HG02973 (cell line): ENCODE measurements at regions not wholly inside any gene's neighbourhood (a gene's known extent, or its start where the extent isn't known, plus 50 kb on each side); places are given as distances from the start of the nearest gene placed in this dataset.
"Not testable (repeated sequence)": the region's sequence is repeated elsewhere in the genome, so short reads cannot be mapped to it uniquely, and the experiment has no call there.

Experiments
- ATAC-seq: cut with Tn5 transposase; IDR thresholded peaks from one replicate; pipeline ENCODE4 v1.9.1; 2021; ENCODE audit warnings: moderate library complexity; ENCODE audit not compliant: unreplicated experiment

GRCh38 chr4:97027728-97028410 lies 1115.4 kb downstream of the STPG2 start:
- ATAC-seq: no peak

GRCh38 chr4:97028785-97029184 lies 1114.5 kb downstream of the STPG2 start:
- no peak for ATAC-seq

DNA sequence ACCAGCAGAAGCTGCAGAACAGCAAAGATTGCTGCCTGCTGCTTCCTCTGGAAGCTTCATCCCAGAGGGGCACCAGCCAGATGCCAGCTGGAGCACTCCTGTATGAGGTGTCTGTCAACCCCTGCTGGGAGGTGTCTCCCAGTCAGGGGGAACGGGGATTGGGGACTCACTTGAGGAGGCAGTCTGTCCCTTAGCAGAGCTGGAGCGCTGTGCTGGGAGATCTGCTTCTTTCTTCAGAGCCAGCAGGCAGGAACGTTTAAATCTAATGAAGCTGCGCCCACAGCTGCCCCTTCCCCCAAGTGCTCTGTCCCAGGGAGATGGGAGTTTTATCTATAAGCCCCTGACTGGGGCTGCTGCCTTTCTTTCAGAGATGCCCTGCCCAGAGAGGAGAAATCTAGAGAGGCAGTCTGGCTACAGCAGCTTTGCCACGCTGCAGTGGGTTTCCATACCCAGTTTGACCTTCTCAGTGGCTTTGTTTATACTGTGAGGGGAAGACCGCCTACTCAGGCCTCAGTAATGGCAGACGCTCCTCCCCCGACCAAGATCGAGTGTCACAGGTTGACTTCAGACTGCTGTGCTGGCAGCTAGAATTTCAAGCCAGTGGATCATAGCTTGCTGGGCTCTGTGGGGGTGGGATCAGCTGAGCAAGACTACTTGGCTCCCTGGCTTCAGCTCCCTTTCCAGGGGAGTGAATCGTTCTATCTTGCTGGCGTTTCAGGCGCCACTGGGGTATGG lies 1105.7 kb downstream of the STPG2 start:
- ATAC-seq: not testable (repeated sequence)

GRCh38 chr4:97038146-97038516 lies 1105.1 kb downstream of the STPG2 start:
- ATAC-seq: no peak

DNA sequence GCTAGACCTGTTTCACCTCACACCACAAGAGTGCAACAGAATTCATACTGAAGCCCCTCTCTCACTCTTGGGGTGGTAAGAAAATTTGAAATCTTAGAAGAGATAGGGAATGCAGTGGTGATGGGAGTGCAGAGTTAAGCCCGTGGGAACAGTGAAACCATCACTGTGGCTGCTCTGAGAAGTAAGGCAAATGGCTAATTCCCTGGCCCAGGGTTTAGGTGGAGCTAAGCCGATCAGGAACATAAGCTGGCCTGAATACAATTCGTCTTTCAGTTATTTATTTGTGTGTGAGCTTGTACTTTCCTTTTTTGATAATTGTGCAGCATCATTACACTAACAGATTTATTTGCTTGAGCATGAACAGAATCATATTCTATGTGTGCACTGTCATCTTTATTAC lies 1070.6 kb downstream of the STPG2 start:
- no peak for ATAC-seq

GRCh38 chr4:97073194-97073593 lies 1070.1 kb downstream of the STPG2 start:
- no peak for ATAC-seq

- ATAC-seq: no peak
Measured at GRCh38 chr4:97074531-97074930, 1068.7 kb downstream of the STPG2 start.

GRCh38 chr4:97081951-97082350 lies 1061.3 kb downstream of the STPG2 start:
- ATAC-seq: no peak

DNA sequence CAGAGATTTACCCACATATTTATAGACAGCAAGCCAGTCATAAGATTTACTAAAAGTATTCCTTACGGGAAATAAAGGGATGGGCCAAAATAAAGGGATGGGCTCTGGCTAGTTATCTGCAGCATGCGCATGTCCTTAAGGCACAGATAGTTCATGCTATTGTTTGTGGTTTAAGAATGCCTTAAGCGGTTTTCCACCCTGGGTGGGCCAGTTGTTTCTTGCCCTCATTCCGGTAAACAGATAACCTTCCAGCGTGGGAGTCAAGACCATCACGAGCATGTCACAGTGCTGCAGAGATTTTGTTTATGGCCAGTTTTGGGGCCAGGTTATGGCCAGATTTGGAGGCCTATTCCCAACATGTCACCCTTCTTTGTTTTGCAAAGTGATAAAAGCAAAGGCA lies 1046.2 kb downstream of the STPG2 start:
- ATAC-seq: not testable (repeated sequence)

GRCh38 chr4:97101171-97101570 lies 1042.1 kb downstream of the STPG2 start:
- not testable (repeated sequence) for ATAC-seq

- no peak for ATAC-seq
Measured at GRCh38 chr4:97103252-97103651, 1040.0 kb downstream of the STPG2 start.

DNA sequence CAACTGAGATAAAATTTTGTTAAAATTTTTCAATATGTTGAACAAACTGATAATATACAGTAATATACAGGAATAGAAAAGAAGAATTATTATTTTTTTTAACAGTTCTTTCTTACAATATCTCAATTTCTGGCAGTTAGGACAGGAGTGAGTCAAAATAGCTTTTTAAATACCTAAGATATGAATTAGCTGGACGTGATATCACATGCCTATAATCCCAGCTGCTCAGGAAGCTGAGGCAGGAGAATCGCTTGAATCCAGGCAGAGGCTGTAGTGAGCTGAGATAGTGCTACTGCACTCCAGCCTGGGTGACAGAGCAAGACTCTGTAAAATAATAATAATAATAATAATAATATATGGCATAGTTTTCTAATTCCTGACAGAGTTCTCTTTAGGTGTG lies 1039.3 kb downstream of the STPG2 start:
- no peak for ATAC-seq

DNA sequence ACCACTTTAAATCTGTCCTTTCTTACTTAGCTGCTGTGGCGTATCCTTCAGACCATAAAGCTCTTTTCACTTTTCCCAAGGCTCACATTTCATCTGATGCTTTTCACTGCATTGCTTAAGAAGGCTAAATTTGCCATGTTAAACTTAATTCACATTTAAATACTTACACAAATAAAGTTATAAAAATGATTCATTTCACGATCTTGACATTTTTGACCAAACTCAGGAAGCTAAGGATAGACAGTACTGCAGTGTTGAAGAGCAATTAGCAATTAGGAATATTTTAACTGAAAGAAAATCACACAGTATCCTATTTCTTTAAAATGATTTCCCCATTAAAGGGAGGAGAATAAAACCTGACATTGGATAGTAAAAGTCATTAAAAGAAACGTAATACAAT lies 1038.6 kb downstream of the STPG2 start:
- ATAC-seq: no peak

DNA sequence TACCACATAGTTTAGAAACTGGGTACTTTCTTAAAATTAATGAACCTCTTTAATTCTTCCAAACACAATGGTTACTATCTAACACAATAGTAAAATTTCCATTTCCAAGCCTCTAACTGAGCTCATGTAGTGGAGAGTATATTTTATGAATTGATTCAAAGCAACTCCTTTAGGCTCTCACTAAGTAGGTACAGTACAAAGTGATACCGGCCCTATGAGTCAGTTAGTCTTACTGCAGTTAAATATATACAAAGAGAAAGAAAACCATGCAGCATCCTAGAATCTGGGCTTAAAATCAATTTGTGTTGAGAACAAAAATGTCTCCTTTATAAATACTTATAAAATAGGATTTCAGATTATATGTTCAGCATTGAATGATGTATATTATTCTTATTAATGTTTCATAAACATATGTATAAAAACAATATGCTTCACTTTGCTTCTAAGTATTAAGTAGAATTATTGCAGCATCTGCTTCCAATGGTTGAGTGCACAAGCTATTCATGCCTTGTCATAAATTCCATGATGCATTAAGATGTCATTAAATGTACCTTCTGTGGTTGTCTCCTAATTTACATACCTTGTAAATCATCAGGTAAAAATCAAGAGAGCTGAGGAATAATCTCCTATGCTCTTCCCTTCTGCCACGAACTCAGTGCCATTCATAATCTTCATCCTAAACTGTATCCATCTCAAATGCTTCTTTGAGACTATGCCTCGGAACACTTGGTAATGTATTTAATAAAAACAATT lies 1037.8 kb downstream of the STPG2 start:
- ATAC-seq: no peak

DNA sequence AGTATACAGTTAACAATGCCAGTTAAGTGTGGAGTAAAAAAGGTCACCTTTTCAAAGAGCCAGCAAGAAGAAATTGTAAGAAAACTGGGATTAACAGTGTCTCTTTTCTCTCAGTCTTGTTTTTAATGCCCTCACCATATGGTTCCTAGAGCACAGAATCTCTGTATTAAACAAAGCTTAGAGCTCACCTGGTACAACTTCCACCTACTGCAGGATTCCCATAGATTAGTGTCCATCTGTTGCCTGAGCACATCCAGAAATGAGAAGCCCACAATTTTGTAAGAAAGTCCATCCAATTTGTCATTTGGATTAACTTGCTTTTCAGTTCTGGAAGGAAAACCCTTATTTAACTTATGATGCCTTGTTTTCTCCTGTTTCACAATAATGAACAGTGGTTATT lies 1037.1 kb downstream of the STPG2 start:
- no peak for ATAC-seq

DNA sequence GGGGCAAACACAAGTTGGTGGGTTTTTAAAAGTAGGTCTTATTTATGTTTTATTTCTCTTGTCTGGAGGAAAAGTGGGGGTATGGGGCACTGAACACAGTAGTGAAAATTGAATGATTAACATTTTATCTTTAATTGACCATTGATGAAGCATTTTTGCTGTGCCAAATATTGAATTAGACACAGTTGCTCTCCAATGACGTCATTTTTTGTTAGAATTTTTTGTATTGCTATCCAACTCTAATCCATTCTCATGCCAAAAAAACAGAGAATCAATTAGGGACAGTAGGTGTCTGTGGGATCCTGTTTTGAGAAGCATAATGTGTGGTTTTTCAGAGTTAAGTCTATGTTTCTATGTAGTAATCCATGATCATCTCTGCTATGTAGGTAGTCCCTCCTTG lies 1032.8 kb downstream of the STPG2 start:
- no peak for ATAC-seq

DNA sequence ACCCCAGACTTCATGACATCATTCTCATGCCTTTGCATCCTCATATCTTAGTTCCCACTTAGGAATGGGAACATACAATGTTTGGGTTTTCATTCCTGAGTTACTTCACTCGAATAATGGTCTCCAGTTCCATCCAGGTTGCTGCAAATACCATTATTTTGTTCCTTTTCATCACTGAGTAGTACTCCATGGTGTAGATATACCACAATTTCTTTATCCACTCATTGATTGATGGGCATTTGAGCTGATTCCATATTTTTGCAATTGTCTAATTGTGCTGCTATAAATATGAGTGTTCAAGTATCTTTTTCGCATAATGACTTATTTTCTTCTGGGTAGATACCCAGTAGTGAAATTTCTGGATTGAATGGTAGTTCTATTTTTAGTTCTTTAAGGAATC lies 1026.8 kb downstream of the STPG2 start:
- no peak for ATAC-seq

GRCh38 chr4:97121493-97121892 lies 1021.8 kb downstream of the STPG2 start:
- no peak for ATAC-seq

DNA sequence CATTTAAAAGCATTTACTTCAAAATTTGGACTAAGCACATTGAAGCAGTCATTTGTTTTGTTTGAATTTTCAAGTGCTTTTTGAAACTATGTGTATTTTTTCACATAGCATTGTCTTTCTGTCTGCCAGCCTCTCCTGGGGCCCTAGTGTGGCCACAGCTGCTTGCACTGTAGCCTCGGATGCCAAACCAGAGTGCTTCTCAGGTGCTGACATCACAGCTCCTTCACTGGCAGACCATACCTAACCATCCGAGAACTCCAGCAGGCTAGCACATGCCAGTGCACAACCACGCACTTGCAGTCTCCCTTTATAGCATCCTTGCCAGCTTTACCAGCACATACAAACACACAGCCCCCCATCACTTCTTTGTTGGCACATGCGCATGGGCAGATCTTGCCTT lies 1019.7 kb downstream of the STPG2 start:
- ATAC-seq: no peak

- ATAC-seq: no peak
Measured at GRCh38 chr4:97132435-97132834, 1010.8 kb downstream of the STPG2 start.

DNA sequence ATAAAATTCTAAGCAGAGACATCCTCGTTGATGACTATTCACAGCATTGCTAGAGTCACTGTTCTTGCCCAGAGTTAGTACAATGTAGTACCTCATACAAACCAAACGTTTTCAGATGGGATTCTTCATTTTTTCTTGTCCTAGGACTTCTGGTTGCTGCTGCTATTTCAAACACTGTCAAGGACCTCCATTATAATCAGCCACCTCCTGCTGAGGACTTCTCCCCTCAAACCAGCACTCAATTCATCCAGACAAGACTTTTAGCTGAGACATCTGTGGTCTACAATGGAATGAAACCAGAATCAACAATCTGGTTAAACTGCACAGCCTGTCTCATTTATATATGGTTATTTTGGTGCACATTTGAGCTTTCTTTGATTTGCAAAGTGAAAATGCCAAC lies 1008.8 kb downstream of the STPG2 start:
- no peak for ATAC-seq

DNA sequence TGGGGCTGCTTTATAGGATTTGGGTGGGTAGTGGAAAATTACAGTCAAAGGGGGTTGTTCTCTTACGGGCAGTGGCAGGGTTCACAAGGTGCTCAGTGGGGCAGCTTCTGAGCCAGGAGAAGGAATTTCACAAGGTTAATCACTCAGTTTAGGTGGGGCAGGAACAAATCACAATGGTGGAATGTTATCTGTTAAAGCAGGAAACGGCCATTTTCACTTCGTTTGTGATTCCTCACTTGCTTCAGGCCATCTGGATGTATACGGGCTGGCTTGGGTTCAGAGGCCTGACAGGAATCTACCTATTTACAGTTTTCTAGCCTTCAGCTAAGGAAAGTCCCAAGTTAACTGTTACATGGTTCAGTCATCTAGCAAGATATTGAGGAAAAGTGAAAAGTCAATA lies 1003.5 kb downstream of the STPG2 start:
- ATAC-seq: no peak
